AG10803 (cell line): ENCODE measurements at regions not wholly inside any gene's neighbourhood (a gene's known extent, or its start where the extent isn't known, plus 50 kb on each side); places are given as distances from the start of the nearest gene placed in this dataset.
A peak's percentile ranks its signal among the peaks of the same experiment; 100 is the strongest.
"Not testable (repeated sequence)": the region's sequence is repeated elsewhere in the genome, so short reads cannot be mapped to it uniquely, and the experiment has no call there.

Experiments
- DNase-seq: peaks from one replicate; pipeline ENCODE4 v3.0.0; 2010; ENCODE audit warnings: low read depth
- H3K4me3 ChIP-seq: 2 replicates; pipeline ENCODE4 v1.5.1; 2011; ENCODE audit warnings: mild to moderate bottlenecking, low read length, control low read depth
- TF ChIP-seq, protein P1 (sequence below): conservative IDR thresholded peaks from 2 replicates; pipeline ENCODE4 v1.5.1; 2011; ENCODE audit warnings: mild to moderate bottlenecking, low read length, control low read depth, inconsistent platforms

DNA sequence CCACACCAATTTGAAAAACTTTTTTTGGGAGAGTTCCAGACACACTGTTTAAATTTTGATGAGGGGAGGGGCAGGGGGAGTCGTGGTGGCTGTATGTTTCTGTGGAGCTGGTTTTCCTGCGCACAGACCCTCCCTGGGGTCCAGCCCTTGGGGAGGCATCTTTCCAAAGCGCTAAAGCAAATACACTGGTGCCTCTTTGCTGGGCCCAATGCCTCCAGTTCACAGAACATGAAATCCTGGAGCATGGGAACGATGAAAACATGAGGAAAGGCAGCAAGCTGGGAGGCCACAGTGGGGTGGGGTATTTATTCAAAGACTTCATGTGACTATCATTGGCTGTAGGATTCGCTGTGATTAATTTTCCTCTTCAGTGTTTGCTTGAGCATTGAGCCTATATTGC lies 135.3 kb downstream of the CCDC34 start:
- no peak overlapping the region for H3K4me3 ChIP-seq
- TF ChIP-seq, protein P1, sequence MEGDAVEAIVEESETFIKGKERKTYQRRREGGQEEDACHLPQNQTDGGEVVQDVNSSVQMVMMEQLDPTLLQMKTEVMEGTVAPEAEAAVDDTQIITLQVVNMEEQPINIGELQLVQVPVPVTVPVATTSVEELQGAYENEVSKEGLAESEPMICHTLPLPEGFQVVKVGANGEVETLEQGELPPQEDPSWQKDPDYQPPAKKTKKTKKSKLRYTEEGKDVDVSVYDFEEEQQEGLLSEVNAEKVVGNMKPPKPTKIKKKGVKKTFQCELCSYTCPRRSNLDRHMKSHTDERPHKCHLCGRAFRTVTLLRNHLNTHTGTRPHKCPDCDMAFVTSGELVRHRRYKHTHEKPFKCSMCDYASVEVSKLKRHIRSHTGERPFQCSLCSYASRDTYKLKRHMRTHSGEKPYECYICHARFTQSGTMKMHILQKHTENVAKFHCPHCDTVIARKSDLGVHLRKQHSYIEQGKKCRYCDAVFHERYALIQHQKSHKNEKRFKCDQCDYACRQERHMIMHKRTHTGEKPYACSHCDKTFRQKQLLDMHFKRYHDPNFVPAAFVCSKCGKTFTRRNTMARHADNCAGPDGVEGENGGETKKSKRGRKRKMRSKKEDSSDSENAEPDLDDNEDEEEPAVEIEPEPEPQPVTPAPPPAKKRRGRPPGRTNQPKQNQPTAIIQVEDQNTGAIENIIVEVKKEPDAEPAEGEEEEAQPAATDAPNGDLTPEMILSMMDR: no peak
- no peak for DNase-seq

DNA sequence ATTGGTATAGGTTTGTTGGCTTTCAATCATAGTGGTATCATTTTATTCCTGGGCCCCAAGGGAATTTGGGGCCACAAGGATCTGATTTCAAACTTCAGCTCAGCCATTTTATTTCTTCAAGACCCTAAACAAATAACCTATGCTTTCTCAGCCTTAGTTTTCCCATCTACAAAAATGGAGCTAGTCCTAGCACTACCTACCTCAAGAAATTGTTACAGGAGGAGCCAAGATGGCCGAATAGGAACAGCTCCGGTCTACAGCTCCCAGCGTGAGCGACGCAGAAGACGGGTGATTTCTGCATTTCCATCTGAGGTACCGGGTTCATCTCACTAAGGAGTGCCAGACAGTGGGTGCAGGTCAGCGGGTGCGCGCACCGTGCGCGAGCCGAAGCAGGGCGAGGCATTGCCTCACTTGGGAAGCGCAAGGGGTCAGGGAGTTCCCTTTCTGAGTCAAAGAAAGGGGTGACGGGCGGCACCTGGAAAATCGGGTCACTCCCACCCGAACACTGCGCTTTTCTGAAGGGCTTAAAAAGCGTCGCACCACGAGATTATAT lies 143.5 kb downstream of the CCDC34 start:
- not testable (repeated sequence) for DNase-seq, H3K4me3 ChIP-seq

DNA sequence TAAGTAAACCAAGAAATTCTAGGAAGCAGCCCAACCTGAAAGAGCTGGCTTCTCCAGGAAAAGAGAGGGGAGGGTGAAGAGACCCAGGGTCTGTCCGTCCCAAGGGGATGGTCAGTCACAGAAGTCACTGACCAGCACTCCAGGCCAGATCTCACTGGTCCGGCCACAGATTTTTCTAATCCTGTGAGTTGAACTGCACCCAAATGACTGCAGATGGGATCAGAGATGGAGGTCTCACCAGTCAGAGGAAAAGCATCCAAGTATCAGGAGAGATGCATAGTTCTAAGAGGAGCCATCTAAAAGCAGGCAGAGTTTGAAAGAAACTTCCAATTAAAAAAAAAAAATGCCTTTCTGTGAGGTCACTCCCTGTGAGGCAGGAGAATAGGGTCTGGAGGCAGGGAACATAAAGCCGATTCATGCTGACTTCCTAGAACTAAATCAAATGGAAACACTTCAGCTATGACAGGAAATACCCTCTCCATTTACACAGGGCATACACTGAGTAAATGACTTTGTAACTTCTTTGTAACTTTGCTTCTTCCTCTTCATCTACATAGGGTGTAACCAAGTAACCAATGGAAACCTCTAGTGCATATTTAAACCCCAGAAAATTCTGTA lies 144.5 kb downstream of the CCDC34 start:
- no peak overlapping the region for H3K4me3 ChIP-seq
- TF ChIP-seq, protein P1: no peak
- peak; percentile 98 for DNase-seq

DNA sequence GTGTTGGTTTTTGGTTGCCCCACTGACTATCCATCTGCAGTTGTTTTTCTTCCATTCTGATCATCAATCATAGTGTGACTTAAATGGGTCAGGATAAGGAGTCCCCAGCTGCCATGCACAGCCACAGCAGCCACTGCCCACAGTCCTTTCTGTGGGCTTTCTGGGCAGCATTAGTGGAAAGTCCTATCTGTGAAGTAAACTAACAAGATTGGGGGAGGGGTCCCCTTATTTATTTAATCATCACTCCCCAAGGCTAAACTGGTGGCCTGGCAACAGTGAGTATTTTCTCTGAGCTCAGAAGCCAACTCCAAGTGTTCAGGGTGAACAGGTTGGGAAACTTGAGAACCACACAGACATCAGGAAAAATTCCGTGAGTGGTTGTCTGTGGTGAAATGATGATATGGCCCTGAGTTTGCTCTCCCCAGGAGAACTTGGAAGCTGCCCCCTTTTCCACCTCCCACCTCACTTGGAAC lies 145.0 kb downstream of the CCDC34 start:
- TF ChIP-seq, protein P1: no peak
- H3K4me3 ChIP-seq: no peak overlapping the region
- peak; percentile 98 for DNase-seq

DNA sequence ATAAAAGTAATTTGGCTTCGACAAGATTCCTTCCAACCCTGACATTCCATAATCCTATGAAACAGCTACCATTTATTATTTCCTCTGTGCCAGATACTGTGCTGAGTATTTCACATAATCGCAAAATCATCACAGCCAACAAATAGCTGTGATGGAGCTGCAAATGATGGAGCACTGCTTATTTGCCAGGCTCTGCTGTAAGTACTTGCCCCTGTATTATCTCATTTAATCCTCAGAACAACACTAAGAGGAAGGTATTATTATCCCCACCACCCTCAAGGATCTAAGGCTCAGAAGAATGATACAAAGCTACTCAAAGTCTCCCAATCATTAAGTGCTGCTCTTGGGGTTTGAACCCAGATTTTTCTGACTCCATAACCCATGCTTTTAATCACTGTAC lies 145.5 kb downstream of the CCDC34 start:
- TF ChIP-seq, protein P1: no peak
- DNase-seq: no peak
- no peak overlapping the region for H3K4me3 ChIP-seq

DNA sequence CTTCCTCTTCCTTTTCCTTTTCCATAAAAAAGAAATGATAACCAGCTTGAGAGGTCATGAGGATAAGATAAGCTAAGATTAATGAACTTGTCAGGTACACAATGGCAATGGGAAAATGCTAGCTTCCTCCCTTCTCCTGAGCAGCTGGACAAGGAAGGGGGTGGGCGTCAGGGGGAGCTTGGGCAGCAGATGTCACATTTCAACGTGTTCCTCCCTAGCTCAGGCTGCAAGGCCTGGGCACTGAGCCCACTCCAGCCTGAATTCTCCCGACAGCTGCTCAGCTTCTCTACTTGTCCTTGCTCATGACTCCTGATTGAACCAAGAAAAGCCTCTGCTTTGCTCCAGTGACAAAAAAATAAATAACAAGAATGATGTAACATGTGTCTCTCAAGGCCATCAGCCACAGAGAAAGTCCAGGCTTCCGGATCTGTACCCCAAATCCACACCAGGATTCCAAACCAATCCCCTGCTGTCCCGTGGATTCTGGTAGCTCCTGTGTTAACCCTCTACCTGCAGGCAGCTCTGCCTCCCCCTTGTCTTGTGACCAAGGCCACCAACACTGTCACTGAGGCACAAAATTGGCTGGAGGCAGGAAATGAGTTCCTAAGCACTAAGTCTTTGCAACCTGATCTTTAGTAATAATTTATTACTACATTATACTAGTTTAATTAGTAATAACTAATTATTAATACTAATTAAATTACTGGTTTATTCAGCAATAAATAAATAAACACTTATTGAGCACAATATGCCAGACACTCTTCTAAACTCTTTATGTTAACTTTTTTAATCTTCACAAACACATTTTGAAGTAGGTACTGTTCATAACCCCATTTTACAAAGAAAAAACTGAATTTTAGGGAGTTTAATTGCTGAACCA lies 146.5 kb downstream of the CCDC34 start:
- no peak overlapping the region for H3K4me3 ChIP-seq
- TF ChIP-seq, protein P1: no peak
- DNase-seq: peak; percentile 73

DNA sequence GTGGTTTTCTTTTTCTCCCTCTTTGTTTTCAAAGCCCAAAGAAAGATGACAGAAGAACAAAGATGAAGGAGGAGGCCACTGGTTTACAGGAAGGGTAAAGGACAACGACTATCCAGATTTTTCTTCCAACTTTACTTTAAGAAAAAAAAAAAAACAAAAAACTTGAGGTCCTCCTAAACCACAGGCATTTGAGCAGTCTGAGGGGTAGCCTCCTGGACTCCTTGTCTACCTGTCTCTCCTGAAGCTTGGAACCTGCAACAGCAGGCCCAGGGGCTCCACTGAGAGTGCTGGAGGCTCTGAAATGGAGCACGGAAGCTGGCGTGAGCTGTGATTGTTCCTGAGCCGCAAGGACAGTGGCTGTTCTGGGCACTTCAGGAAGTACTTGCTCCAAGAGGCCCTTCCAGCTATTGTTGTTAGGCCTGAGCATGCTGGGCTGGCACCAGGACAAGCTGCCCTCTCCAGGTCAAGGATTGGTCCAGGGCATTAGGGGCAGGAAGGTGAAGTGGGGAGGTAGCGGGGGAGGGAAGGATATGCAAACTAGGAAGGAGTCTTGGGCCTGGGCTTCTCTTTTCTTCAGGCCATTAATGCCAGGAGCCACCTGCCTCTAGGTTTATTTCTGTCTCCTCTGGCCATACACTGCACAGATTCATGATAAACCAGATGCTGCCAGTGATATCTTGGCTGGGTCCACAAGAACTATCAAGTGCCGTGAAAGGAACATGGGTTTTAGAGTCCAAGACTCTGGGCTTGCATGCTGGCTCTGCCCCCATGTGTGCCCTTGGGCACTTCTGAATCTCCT lies 147.3 kb downstream of the CCDC34 start:
- TF ChIP-seq, protein P1: no peak
- H3K4me3 ChIP-seq: no peak overlapping the region
- no peak for DNase-seq
